Parathyroid adenoma (tissue), 2 donors: ENCODE measurements at regions not wholly inside any gene's neighbourhood (a gene's known extent, or its start where the extent isn't known, plus 50 kb on each side); places are given as distances from the start of the nearest gene placed in this dataset.

Source experiments
- H2AFZ ChIP-seq: fragments of 300-600 bp; sonication (generic); one replicate; pipeline ENCODE4 v1.7.0; 2017; ENCODE audit warnings: antibody characterized with exemption, mild to moderate bottlenecking
- H3K27ac ChIP-seq: fragments of 300-600 bp; sonication (generic); one replicate; pipeline ENCODE4 v1.7.0; 2017
- H3K27me3 ChIP-seq: fragments of 300-600 bp; sonication (generic); one replicate; pipeline ENCODE4 v1.7.0; 2017; ENCODE audit warnings: low read length; ENCODE audit not compliant: control insufficient read depth, insufficient read depth
- H3K36me3 ChIP-seq: fragments of 300-600 bp; sonication (generic); one replicate; pipeline ENCODE4 v1.7.0; 2017; ENCODE audit warnings: low read length; ENCODE audit not compliant: control insufficient read depth, insufficient read depth
- H3K4me1 ChIP-seq: fragments of 300-600 bp; sonication (generic); one replicate; pipeline ENCODE4 v1.7.0; 2017; ENCODE audit warnings: control low read depth
- H3K4me2 ChIP-seq: fragments of 300-600 bp; sonication (generic); one replicate; pipeline ENCODE4 v1.7.0; 2017; ENCODE audit warnings: low read length
- H3K4me3 ChIP-seq: fragments of 300-600 bp; sonication (generic); one replicate; pipeline ENCODE4 v1.7.0; 2017; ENCODE audit warnings: low read depth, low read length
- H3K79me2 ChIP-seq: fragments of 300-600 bp; sonication (generic); one replicate; pipeline ENCODE4 v1.7.0; 2017; ENCODE audit warnings: control low read depth
- H3K9ac ChIP-seq: fragments of 300-600 bp; sonication (generic); one replicate; pipeline ENCODE4 v1.7.0; 2017; ENCODE audit warnings: mild to moderate bottlenecking
- H3K9me3 ChIP-seq: fragments of 300-600 bp; sonication (generic); one replicate; pipeline ENCODE4 v1.7.0; 2017; ENCODE audit warnings: low read length; ENCODE audit not compliant: control insufficient read depth
- TF ChIP-seq, protein P1 (sequence below): fragments of 300-600 bp; sonication (generic); IDR thresholded peaks from one replicate; pipeline ENCODE4 v1.7.0; 2017; ENCODE audit warnings: antibody characterized with exemption, mild to moderate bottlenecking
- donor health status: primary hyperparathyroidism.

DNA sequence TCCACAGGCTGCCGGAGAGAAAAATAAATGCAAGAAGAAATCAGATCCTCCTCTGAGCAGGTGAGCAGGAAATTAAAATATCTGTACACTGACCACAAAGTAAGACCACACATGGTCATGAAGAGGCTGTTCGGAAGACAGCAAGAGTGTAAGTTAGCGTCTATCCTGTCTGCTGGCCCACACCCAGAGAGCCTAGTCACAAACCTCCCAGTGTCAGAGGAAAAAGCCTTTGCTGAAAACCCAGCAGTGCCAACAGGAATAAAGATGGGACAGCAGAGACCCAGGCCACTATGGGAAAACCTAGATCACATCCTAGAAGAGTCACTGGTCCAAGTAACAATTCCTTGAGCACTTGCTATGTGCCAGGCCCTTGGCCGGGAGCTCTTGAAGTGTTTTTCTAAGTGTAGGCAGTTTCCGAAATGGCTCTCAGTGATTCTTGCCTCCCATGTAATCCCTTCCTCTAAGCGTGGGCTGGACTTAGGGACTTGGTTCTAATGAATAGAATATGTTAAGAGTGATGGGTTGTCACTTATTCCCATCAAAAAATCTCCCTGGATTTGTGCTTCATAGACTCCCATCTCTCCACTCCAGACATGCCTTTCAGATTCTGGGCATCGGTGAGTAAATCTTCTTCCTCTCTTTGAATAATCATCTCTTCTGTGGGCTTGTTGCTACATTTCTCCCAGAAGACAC lies 110.9 kb upstream of the PKDCC start:
- no peaks in the 10 kb centered on the region for H3K79me2 ChIP-seq
- no peak overlapping the region for H2AFZ ChIP-seq
- H3K9me3 ChIP-seq, result no peaks in the 10 kb centered on the region
- H3K4me2 ChIP-seq, result no peak overlapping the region
- TF ChIP-seq, protein P1, sequence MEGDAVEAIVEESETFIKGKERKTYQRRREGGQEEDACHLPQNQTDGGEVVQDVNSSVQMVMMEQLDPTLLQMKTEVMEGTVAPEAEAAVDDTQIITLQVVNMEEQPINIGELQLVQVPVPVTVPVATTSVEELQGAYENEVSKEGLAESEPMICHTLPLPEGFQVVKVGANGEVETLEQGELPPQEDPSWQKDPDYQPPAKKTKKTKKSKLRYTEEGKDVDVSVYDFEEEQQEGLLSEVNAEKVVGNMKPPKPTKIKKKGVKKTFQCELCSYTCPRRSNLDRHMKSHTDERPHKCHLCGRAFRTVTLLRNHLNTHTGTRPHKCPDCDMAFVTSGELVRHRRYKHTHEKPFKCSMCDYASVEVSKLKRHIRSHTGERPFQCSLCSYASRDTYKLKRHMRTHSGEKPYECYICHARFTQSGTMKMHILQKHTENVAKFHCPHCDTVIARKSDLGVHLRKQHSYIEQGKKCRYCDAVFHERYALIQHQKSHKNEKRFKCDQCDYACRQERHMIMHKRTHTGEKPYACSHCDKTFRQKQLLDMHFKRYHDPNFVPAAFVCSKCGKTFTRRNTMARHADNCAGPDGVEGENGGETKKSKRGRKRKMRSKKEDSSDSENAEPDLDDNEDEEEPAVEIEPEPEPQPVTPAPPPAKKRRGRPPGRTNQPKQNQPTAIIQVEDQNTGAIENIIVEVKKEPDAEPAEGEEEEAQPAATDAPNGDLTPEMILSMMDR, result no peak
- no peaks in the 10 kb centered on the region for H3K36me3 ChIP-seq
- no peaks in the 10 kb centered on the region for H3K4me1 ChIP-seq
- H3K27me3 ChIP-seq, result no peaks in the 10 kb centered on the region
- no peak overlapping the region for H3K27ac ChIP-seq
- no peak overlapping the region for H3K4me3 ChIP-seq
- H3K9ac ChIP-seq, result no peak overlapping the region

DNA sequence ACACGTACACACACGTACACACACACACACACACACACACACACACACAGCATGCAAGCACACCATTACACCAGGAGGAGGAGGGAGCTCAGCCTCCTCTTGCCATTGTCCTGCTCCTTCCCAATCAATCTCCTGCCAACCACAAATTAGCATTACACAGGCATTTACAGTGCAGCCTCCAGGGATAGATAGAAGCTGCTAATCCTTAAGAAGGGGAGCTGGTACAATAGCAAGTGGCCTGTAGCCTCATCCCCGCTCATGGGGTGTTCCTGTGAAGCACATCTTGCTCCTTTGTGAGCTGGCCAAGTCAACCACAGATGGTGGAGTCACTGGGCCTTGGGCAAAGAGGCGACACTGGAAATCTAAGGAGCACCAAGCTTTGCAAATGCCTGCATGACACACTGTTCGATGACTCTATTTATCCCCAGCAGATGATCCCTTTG lies 110.3 kb upstream of the PKDCC start:
- no peak overlapping the region for H3K9ac ChIP-seq
- H3K4me2 ChIP-seq, result no peak overlapping the region
- no peak overlapping the region for H3K4me3 ChIP-seq
- H2AFZ ChIP-seq, result no peak overlapping the region
- no peaks in the 10 kb centered on the region for H3K79me2 ChIP-seq
- TF ChIP-seq, protein P1, result no peak
- H3K4me1 ChIP-seq, result no peaks in the 10 kb centered on the region
- H3K27me3 ChIP-seq, result no peaks in the 10 kb centered on the region
- no peaks in the 10 kb centered on the region for H3K36me3 ChIP-seq
- no peak overlapping the region for H3K27ac ChIP-seq
- H3K9me3 ChIP-seq, result no peaks in the 10 kb centered on the region

DNA sequence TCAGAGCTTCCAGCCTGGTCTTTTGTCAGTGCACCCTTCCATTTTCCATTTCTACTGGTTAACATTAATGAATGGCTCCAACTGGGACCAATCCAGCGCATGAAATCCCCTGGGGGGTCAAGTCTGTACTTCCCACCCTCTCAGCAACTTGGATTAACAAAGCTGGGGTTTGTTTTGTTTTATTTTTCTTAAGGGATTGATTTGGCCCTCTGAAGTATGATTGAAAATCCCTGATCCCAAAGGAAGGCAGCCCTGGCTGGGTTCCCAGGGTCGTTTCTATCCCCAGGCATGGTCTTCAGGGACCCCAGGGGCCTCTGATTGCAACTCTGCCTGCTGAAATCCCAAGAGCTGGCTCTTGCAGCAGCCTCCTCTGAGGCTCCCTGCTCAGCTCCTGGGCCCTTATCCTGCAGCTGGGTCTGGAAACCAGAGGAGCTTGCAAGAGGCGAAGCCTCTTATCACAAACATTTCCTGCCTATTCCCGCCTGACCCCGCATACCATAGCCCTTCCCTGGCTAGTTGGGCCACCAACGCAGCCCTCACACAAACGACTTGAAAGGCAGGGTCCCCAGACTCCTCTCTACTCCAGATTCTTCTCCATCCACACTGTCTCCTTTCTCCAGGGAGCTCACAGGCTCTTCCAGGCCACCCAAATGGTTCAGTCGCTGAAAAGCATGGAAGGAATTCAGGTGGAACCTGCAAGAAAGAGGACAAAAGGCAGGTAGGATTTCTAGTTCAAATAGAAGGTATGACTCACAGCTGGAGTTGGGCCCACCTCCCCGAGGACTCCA lies 109.7 kb upstream of the PKDCC start:
- Histone ChIP-seq H3K4me1 (no peaks in the 10 kb centered on the region), H2AFZ (peak overlapping the region; percentile 13), H3K27me3 (no peaks in the 10 kb centered on the region), H3K9ac (no peak overlapping the region), H3K36me3 (no peaks in the 10 kb centered on the region), H3K4me3 (no peak overlapping the region), H3K27ac (no peak overlapping the region), H3K4me2 (no peak overlapping the region), H3K79me2 (no peaks in the 10 kb centered on the region), H3K9me3 (no peaks in the 10 kb centered on the region)
- TF ChIP-seq, protein P1, result no peak

DNA sequence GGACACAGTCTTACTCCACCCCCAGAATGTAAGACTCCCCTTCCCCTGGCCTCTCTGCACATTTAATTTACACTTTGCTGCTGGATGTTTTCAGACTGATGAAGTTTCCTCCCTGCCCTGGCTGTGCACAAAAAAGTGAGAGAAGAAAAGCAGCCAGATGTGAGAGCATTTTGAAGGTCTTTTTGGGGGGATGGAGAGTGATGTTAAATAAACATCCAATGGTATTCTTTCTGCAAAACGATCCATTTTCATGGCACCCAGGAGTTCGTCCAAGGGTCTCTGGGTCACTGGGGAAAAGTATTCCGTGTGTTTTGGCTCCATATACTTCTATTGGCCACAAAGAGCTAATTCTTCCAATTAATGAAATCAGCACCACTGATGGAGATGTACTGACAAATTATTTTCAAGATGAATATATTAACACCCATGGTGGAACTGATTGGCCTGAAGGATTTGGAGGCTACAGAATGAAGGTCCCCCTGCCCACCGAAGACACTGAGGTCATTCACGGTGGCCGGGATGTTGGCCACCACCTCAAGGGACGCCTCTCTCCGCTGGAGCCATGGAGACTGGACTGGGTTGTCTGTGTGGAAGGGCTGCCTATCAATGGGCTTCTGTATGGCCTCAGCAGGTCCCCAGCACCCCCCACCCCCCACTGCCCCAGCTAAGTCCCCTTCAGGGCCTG lies 107.6 kb upstream of the PKDCC start:
- Histone ChIP-seq H3K4me3 (no peak overlapping the region), H3K4me1 (no peaks in the 10 kb centered on the region), H2AFZ (no peak overlapping the region), H3K9ac (no peak overlapping the region), H3K27ac (no peak overlapping the region), H3K27me3 (no peaks in the 10 kb centered on the region), H3K4me2 (no peak overlapping the region), H3K9me3 (no peaks in the 10 kb centered on the region), H3K79me2 (no peaks in the 10 kb centered on the region), H3K36me3 (no peaks in the 10 kb centered on the region)
- TF ChIP-seq, protein P1, result no peak
